ENCODE measurements at regions not wholly inside any gene's neighbourhood (a gene's known extent, or its start where the extent isn't known, plus 50 kb on each side); places are given as distances from the start of the nearest gene placed in this dataset.

- DNase-seq (ENCODE audit: low read depth): no peak
- TF ChIP-seq CTCF (IDR thresholded peaks at IDR 0.05; ENCODE audit: control insufficient read depth, insufficient read depth, low read depth, low read length, missing control alignments): no peak
- H3K4me3 ChIP-seq (ENCODE audit: control insufficient read depth, low read depth, low read length): no peak overlapping the region
Observed at GRCh38 chr20:60381643-60382400, 423.6 kb downstream of the CDH26 start.

GRCh38 chr20:60389441-60389840 lies 431.2 kb downstream of the CDH26 start:
- H3K4me3 ChIP-seq (ENCODE audit: control insufficient read depth, low read depth, low read length): no peak overlapping the region
- DNase-seq (ENCODE audit: low read depth): no peak
- TF ChIP-seq CTCF (IDR thresholded peaks at IDR 0.05; ENCODE audit: control insufficient read depth, insufficient read depth, low read depth, low read length, missing control alignments): no peak

GRCh38 chr20:60389882-60390281 lies 431.7 kb downstream of the CDH26 start:
- no peak for TF ChIP-seq CTCF (IDR thresholded peaks at IDR 0.05; ENCODE audit: control insufficient read depth, insufficient read depth, low read depth, low read length, missing control alignments)
- DNase-seq (ENCODE audit: low read depth): no peak
- H3K4me3 ChIP-seq (ENCODE audit: control insufficient read depth, low read depth, low read length): no peak overlapping the region

GRCh38 chr20:60395991-60396390 lies 437.8 kb downstream of the CDH26 start:
- no peak for DNase-seq (ENCODE audit: low read depth)
- TF ChIP-seq CTCF (IDR thresholded peaks at IDR 0.05; ENCODE audit: control insufficient read depth, insufficient read depth, low read depth, low read length, missing control alignments): no peak
- no peak overlapping the region for H3K4me3 ChIP-seq (ENCODE audit: control insufficient read depth, low read depth, low read length)

GRCh38 chr20:60400567-60400966 lies 442.3 kb downstream of the CDH26 start:
- DNase-seq (ENCODE audit: low read depth): no peak

GRCh38 chr20:60402189-60403058 lies 444.2 kb downstream of the CDH26 start:
- no peak for TF ChIP-seq CTCF (IDR thresholded peaks at IDR 0.05; ENCODE audit: control insufficient read depth, insufficient read depth, low read depth, low read length, missing control alignments)
- no peak overlapping the region for H3K4me3 ChIP-seq (ENCODE audit: control insufficient read depth, low read depth, low read length)
- no peak for DNase-seq (ENCODE audit: low read depth)

More at GRCh38 chr20:60400567-60400966, 442.3 kb downstream of the CDH26 start:
- TF ChIP-seq CTCF (IDR thresholded peaks at IDR 0.05; ENCODE audit: control insufficient read depth, insufficient read depth, low read depth, low read length, missing control alignments): no peak
- H3K4me3 ChIP-seq (ENCODE audit: control insufficient read depth, low read depth, low read length): no peak overlapping the region
